RWPE2 (cell line): ENCODE measurements at regions not wholly inside any gene's neighbourhood (a gene's known extent, or its start where the extent isn't known, plus 50 kb on each side); places are given as distances from the start of the nearest gene placed in this dataset.
"Not testable (repeated sequence)": the region's sequence is repeated elsewhere in the genome, so short reads cannot be mapped to it uniquely, and the experiment has no call there.

Experiments
- ATAC-seq: fragments of 200-7000 bp; cut with Tn5 transposase; 3 replicates; pipeline ENCODE4 v1.9.1; 2021; ENCODE audit warnings: low read depth
- DNase-seq: peaks from one replicate; pipeline ENCODE4 v3.0.0-alpha.2; 2020; ENCODE audit warnings: low spot score
- H3K27ac ChIP-seq: fragments of 450-650 bp; 2 replicates; pipeline ENCODE4 v1.5.1; 2017; ENCODE audit warnings: mild to moderate bottlenecking; ENCODE audit not compliant: poor library complexity, severe bottlenecking
- H3K27me3 ChIP-seq: fragments of 250-450 bp; sonication (Bioruptor Pico); 2 replicates; pipeline ENCODE4 v1.5.1; 2021; ENCODE audit warnings: mild to moderate bottlenecking, moderate library complexity; ENCODE audit not compliant: insufficient read depth, poor library complexity, severe bottlenecking
- H3K36me3 ChIP-seq: fragments of 250-450 bp; sonication (Bioruptor Pico); 2 replicates; pipeline ENCODE4 v1.5.1; 2020; ENCODE audit warnings: low read depth, mild to moderate bottlenecking, moderate library complexity
- H3K4me1 ChIP-seq: fragments of 250-450 bp; sonication (Bioruptor Pico); 2 replicates; pipeline ENCODE4 v1.5.1; 2021; ENCODE audit warnings: mild to moderate bottlenecking, moderate library complexity; ENCODE audit not compliant: insufficient read depth, poor library complexity, severe bottlenecking
- H3K4me3 ChIP-seq: fragments of 250-450 bp; sonication (Bioruptor Pico); 2 replicates; pipeline ENCODE4 v1.5.1; 2021; ENCODE audit warnings: mild to moderate bottlenecking, moderate library complexity; ENCODE audit not compliant: severe bottlenecking
- H3K9me3 ChIP-seq: fragments of 250-450 bp; sonication (Bioruptor Pico); 2 replicates; pipeline ENCODE4 v1.5.1; 2021; ENCODE audit warnings: mild to moderate bottlenecking, moderate library complexity; ENCODE audit not compliant: severe bottlenecking
- TF ChIP-seq, protein P1 (sequence below): fragments of 450-650 bp; IDR thresholded peaks from one replicate; pipeline ENCODE4 v1.5.1; 2017; ENCODE audit warnings: mild to moderate bottlenecking, moderate library complexity; ENCODE audit not compliant: poor library complexity, severe bottlenecking

DNA sequence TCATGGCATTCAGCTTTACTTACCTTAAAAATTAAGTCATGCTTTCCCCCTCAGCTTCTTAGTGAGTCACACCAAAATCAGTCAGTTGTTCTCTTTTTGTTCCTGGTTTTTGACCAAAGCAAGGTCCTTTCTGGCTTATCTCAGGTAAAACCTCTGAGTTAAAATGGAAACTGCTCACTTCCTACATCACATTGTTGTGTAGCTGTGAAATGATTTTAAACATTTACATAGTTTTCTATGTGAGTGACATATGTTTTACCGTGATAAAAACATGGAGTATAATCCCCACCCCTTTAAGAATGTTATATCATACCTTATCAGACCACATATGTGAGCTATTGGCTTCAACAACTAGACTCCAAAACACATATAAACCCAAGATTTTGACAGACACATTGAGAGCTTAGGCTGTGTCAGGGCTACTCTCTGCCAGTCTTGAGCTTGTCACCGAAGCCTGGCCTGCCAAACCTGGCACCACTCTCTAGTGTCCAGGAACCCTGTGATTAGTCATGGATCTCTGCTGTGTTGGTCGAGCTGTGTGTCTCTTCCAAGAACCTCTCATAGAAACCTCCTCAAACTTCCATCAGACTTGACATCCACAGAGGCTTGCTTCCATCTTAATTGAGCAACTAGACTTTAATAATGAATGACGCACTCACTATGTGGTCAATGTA, 113.7 kb upstream of the FOXN2 start:
- ATAC-seq (no peak), DNase-seq (no peak)
- Histone ChIP-seq H3K36me3 (no peaks in the 10 kb centered on the region), H3K9me3 (no peaks in the 10 kb centered on the region), H3K4me1 (no peaks in the 10 kb centered on the region), H3K27ac (no peak overlapping the region), H3K4me3 (no peak overlapping the region), H3K27me3 (no peaks in the 10 kb centered on the region)
- TF ChIP-seq, protein P1, sequence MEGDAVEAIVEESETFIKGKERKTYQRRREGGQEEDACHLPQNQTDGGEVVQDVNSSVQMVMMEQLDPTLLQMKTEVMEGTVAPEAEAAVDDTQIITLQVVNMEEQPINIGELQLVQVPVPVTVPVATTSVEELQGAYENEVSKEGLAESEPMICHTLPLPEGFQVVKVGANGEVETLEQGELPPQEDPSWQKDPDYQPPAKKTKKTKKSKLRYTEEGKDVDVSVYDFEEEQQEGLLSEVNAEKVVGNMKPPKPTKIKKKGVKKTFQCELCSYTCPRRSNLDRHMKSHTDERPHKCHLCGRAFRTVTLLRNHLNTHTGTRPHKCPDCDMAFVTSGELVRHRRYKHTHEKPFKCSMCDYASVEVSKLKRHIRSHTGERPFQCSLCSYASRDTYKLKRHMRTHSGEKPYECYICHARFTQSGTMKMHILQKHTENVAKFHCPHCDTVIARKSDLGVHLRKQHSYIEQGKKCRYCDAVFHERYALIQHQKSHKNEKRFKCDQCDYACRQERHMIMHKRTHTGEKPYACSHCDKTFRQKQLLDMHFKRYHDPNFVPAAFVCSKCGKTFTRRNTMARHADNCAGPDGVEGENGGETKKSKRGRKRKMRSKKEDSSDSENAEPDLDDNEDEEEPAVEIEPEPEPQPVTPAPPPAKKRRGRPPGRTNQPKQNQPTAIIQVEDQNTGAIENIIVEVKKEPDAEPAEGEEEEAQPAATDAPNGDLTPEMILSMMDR, result no peak

- H3K27ac ChIP-seq, ATAC-seq, H3K4me3 ChIP-seq, H3K27me3 ChIP-seq, DNase-seq, H3K4me1 ChIP-seq, H3K36me3 ChIP-seq, H3K9me3 ChIP-seq: not testable (repeated sequence)
Observed at GRCh38 chr2:48201435-48201834, 113.0 kb upstream of the FOXN2 start.

GRCh38 chr2:48202863-48203642, 111.4 kb upstream of the FOXN2 start:
- Histone ChIP-seq H3K27me3 (no peaks in the 10 kb centered on the region), H3K4me1 (no peaks in the 10 kb centered on the region), H3K4me3 (no peak overlapping the region), H3K9me3 (no peaks in the 10 kb centered on the region), H3K27ac (no peak overlapping the region), H3K36me3 (no peaks in the 10 kb centered on the region)
- no peak for DNase-seq
- TF ChIP-seq, protein P1, result no peak
- no peak for ATAC-seq

GRCh38 chr2:48203668-48204067, 110.8 kb upstream of the FOXN2 start:
- no peaks in the 10 kb centered on the region for H3K4me1 ChIP-seq
- no peak overlapping the region for H3K27ac ChIP-seq
- no peaks in the 10 kb centered on the region for H3K9me3 ChIP-seq
- H3K36me3 ChIP-seq, result no peaks in the 10 kb centered on the region
- H3K4me3 ChIP-seq, result no peak overlapping the region
- H3K27me3 ChIP-seq, result no peaks in the 10 kb centered on the region
- ATAC-seq (no peak), DNase-seq (no peak)
- TF ChIP-seq, protein P1, result no peak

GRCh38 chr2:48204750-48205136, 109.7 kb upstream of the FOXN2 start:
- Histone ChIP-seq H3K27me3 (no peaks in the 10 kb centered on the region), H3K4me3 (no peak overlapping the region), H3K27ac (no peak overlapping the region), H3K9me3 (no peaks in the 10 kb centered on the region), H3K4me1 (no peaks in the 10 kb centered on the region), H3K36me3 (no peaks in the 10 kb centered on the region)
- TF ChIP-seq, protein P1, result no peak
- ATAC-seq, result no peak
- DNase-seq, result no peak
